Stimulated activated CD8-positive, alpha-beta memory T cell treated with anti-CD3 and anti-CD28 coated beads, Interleukin-4, amount 100 ng/mL, for 48 hours (primary cell): ENCODE measurements at regions not wholly inside any gene's neighbourhood (a gene's known extent, or its start where the extent isn't known, plus 50 kb on each side); places are given as distances from the start of the nearest gene placed in this dataset.

ENCODE experiments used
- DNase-seq: peaks from one replicate; pipeline ENCODE4 v3.0.0-alpha.2; 2020

DNA sequence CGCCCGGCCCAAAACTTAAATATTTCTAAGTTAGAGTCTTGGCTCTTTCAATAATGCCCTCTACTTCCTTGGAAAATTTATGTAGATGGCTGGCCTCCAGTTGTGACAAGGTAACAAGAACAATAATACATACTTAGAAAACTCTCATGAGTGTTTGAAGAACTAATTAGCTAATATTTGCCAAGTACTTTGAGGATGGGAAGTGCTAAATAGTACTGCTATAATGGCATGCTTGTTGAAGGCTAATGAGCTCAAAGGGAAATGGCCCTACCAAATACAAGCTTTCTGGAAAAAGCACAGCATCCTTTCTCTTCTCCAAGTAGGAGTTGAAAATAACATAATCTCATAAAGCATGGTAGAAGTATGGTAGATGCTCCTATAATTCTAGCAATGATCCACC lies 1022.2 kb upstream of the PIK3C3 start:
- no peak for DNase-seq

DNA sequence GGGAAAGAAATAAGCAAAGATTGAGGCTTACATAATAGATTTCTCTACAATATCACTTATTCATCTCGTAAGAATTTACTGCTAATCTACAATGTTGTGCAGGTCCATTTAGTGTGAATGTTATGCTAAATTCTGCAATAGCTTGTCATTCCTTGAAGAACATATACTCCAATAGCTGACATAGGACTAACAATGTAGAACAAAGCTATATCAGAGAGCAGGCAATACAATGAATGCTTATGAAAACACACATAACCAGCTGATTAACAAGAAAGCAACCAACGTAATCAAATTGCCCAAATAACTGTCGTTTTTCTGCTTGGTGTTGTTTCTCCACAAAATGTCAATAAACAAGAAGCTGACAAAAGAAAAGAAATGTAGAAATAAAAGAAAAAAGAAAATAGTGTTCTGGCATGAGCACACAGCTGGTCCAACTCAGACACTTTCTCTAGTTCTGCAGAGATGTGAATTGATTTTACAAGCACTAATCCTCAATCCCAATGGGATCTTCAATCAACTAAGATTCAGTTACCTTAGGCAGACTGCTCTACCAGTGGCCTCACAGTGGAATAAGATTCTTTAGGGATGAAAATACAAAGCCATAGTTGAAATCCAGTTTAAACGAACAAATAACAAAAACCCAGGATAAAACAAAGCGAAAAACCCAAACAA lies 1024.7 kb upstream of the PIK3C3 start:
- DNase-seq = no peak

DNA sequence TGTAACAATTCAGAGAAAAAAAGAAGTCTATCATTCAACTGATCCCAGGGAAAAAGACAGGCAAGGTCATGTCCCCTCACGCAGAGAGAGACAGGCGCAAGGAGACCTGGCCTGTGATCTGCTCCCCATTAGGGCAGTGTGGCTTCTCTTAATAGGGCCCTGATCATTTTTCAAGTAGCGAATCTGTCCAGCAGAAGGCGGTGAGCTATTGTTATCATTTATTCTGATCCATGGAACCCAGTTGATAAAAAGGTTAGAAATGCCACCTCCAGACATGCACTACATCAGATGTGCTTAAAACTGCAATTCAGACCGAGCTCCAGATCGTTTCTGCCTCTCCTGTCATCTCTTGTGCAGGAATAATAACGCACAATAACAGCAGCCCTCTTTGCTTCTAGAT lies 1025.6 kb upstream of the PIK3C3 start:
- no peak for DNase-seq

DNA sequence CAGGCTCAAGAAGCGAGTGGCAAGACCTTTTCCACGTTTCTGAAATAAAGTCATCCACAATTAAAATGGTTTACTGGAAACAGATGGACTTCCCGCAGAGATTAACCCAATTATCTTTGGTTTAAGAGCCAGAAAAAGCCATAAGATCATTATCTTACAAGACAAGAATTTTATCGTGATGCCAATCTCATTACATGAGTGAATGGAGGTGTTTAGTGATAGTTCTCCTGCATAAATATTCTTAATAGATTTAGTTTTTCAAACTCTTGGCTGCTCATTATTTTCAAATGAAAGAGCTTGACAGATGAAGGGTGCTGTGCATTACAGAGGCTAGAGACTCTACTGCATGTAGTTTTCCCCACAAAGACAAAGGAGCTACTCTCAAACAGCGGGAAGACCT lies 1028.4 kb upstream of the PIK3C3 start:
- DNase-seq = no peak

DNA sequence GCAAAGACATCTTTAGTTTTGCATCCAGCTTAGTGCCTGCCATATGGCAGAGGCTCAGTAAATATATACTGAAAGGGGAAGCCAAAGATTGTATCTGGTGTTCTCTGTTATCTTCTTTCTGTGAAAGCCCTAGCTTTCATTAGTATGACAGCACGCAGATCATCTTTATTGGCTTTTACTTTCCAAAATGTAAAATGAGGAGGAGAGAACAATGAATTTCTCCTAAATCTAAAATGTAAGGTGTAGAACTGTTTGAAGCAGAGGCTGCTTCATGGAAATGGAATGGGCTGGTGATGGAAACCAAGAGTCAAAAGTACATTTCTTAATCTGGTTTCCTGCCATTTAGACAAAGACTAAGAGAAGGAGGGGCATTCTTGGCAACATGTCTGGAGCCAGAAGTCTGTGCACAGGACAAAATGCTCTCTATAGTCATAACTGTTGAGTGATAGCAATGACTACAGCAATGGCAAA lies 1029.9 kb upstream of the PIK3C3 start:
- no peak for DNase-seq

DNA sequence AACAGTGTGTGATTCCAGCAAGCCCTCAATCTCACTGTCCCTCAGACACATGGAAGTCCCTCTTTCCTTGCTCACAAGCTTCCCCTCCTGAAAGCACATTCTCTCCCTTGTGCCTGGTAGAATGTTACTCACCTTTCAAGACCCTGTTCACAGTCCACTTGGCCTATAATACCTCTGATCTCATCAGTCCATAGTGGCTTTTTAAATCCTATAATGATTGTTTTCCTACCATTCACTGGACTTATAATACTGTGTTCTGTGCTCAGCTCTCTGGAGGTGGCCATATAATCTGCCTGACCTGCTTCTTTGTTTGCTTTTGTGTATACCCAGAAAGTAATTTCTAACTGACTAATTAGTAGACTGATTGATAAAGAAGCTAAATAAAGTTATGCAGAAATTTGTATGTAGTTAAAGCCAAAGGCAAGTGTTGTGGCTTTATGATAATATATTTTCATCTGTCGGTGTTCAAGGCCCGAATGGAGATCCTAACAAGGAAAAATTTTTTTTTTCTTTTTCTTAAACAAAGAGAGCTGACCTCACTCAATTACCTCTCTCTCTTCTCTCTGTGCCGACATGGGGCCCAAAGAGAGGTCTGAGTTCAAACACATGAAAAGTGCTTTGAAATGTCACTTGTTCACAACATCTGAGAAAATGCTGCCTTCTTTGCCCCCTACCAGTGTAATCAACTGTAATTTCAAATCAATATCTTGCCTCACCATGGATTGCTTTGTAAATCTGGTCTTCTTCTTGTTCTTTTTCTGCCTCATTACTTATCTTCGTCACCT lies 1033.0 kb upstream of the PIK3C3 start:
- no peak for DNase-seq

DNA sequence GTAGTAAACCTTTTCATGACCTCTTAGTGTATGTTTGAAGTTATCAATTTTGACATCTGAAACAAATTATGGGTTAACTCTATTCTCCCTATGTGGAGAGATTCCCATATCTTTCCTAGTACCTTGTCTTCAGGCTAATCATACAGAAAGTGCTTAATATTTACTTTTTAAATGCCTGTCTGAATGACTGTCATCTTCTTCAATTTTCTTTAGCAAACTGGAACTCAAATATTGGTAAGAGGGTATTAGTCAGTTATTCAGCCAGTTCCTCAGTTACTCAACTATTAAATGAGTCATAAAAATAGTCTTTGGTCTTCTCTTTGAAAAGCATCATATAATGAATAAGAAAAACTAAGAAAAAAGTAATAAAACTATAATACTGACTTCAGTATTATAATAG lies 1038.0 kb upstream of the PIK3C3 start:
- no peak for DNase-seq

DNA sequence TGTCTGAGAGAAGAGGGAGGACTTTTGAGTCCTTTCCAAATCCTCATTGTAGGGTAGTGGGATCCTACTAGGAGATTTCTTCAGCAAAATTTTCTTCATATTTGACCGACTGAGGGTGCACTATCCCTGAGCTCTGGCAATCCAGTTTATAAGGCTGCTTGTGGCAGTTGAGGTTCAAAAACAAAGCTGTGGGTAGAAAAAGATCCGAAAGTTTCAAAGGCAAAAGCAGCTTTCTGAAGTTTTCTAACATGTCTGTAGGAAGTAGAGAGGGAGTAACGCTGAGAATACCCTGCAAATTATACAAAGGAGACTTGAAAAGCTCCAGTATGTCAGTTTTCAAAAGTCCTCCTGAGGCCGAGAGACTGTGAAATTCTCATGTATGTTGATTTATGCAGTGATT lies 1039.3 kb upstream of the PIK3C3 start:
- DNase-seq = no peak

DNA sequence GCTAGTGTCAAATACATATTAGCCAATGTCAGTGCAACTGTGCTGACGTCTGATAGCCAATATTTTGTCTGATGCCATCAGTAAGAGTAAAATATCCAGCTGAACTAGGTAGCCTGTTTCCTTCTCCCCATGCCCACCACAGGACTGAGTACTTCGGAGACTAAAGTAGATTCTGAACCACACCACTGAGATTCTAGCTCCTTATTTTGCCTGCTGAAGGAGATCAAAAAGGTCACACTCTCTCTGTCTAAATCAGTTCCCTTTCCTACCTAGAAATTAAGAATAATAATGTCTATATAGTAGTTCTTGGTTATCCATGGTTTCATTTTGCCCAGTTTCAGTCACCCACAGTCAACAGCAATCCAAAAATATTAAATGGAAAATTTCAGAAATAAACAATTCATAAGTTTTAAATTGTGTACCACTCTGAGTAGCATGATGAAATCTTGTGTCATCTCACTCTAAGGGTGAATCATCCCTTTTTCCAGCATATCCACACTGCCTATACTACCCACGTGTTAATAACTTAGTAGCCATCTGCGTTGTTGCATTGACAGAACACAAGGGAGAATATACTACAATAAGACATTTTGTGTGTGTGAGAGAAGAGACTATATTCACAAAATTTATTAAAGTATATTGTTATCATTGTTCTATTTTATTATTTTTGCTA lies 1043.3 kb upstream of the PIK3C3 start:
- DNase-seq = no peak

DNA sequence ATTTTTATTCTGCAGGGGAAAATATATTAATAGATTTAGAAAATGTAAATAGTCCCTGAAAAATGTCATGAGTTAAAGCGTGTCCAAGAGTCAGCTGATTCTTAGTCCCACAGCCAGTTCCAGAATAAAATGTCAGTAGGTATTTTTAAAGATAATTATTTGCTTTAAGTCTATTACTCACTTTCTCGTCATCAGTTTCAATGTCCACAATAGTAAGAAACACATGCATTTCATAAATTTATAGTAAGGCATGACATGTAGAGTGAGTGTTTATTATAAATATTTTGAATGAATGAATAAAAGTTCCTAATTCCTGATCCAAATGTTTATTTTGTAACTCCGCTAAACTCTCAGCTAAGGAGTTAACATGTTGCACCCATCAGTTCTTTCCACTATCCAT lies 1044.0 kb upstream of the PIK3C3 start:
- DNase-seq = no peak

DNA sequence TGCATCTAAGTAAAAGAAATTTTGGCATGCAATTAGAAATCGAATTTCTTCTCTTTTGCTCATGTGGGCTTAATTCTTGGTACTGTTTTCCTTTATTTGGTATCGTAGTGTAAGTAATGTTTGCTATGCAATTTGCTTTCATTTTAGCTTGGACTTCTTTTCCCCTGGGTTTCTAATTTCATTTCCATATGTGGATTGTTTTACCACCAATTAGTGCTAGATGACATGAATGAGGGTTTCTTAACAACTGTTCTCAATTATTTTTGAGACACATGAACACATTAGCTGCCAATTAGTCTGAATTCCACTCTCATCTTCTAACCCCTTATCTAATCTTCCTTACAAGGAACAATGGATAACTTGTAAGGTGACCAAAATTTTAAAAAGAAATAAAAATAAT lies 1047.2 kb upstream of the PIK3C3 start:
- DNase-seq = no peak

DNA sequence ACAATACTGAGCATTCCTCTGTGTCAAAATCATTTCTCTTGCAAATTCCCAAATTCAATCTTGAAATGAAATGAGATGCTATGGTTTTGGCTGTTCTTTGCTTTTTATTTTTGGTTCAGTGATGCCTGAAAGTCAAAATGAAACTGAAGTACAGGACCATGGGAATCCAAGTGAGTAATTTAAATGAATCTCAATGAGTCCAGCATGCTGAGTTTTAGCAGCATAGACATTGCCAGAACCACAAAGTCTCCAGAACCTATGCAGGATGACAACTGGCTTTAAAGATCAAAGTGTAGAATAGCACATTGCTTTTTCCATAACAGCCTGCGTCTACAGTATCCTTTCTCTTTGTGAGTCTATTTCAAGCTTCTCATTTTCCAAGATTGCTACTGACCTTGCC lies 1050.7 kb upstream of the PIK3C3 start:
- DNase-seq = no peak

DNA sequence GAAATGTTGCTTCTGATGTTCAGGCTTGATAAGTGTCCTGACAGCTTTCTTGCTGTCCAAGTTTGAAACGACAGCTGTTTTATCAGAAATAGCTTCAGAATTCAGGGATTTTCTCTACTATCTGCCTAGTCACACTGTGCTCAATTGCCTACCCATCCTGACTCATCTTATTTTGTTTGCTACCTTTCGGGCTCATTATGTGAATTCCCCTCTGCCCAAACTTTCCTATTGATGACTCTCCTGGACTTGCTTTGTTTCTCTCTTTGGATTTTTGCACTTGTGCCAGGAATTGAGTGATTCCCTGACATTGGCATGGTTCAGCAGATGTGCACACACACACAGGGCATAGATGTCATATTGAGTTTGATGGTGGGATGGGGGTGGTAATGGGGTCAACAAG lies 1052.6 kb upstream of the PIK3C3 start:
- DNase-seq = no peak

DNA sequence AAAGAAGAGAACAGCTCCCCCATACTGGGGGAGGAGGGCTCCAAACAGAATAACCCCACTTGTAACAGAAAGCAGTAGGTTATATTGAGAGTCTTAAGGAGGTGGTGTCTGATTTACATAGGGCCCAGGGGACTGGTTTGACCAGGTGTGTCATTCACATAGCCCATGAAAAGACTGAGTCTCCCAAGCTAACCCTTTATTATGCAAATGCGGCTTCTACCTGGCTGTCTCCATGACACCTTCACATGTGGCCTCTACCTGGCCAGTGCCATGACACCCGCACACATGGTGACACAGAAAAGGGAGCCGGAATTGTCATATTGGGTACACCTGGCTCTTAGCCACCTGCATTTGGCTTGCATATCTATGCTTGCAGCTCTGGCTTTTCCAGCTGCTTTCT lies 1057.2 kb upstream of the PIK3C3 start:
- no peak for DNase-seq

DNA sequence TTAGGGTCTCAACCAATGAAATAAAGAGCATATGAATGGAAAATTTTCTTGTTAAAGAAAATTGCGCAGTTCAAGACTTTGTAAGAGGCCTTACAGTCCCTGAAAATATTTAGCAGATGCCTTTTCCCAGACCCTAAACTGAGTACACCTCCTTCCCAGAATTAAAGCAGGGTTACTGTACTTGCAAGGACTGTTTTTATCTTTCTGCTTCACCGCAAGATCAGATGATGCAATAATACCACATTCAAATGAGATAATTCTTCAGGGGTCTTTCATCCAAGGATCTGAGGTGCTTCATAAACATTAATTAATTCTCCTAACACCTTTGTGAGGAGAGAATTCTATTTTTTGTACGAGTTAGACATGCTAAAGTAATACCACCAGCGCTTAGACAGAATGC lies 1071.8 kb upstream of the PIK3C3 start:
- no peak for DNase-seq

DNA sequence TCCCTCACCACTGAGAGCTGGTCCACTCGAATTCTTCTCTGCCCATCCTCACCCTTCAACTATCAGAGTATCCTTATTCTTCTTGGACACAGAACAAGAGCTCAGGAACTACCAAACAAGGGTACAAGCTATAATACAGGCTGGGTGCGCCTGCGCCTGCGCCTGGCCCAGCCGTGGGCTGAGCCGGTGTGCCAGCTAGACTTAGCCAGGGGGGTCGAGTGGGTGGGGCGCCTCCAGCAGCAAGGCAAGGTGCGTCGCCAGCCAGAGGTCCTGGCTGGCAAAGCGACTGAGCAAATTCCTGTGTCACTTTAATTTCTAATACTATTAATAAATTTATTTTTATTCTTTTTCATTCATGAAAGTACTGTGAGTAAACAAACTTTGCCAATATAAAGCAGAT lies 1072.6 kb upstream of the PIK3C3 start:
- DNase-seq = no peak

DNA sequence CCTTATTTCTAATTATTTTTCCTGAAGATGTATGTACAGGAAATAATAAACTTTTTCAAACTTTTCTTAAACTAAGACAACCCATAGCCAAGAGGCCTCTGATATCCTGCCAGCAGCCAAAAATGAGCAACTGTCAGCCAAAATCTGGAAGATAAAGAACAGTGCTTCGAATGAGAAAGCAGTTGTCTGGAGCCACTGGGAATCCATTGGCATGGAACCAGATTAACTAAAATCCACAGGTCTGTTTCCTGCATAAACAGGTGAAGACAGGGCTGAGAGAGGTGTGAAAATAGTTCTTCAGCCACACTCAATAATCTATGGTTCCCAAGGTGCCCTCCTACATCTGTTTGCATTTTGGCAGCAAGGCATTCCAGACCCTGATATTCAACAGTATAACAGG lies 1076.7 kb upstream of the PIK3C3 start:
- no peak for DNase-seq

DNA sequence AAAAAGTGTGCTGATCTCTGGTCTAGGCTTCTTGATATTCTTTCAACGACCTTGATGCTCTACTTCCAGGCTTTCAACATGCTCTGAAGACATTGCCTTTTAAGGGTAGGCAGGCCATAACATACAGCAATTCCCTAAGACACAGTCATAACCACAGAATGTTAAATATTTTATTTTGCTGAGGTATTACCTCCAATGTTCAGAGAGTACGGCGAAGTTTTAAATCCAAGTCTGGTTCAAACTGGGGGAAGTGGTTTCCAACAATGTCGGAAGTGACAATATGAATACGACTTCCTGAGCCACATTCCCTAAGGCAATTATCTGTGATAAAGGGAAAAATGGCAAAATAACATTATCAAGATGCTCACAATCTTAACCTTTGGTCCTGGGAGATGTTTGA lies 1077.9 kb upstream of the PIK3C3 start:
- DNase-seq = no peak

DNA sequence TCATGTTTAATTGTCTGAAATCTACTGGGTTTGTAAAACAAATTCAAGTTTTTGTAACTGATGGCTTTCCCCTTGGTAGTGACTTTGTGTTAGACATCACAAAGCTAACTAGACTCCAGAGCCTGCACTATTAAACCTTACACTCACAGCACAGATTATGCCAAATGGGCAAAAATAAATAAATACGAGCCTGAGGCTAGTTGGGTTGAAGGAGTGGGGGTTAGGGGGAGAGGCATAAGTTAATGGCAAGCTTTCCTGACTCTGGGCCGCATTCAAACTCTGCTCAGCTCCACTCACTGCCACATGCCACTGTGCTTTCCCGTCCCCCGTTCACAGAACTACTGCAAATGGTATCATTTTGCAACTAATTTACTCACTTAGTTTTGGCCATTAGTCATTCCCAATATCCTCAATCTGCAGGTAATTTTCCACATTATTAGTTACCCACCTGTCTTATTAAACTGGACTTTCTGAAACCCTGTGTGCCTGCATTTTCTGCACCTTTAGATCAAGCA lies 1079.9 kb upstream of the PIK3C3 start:
- DNase-seq = no peak

DNA sequence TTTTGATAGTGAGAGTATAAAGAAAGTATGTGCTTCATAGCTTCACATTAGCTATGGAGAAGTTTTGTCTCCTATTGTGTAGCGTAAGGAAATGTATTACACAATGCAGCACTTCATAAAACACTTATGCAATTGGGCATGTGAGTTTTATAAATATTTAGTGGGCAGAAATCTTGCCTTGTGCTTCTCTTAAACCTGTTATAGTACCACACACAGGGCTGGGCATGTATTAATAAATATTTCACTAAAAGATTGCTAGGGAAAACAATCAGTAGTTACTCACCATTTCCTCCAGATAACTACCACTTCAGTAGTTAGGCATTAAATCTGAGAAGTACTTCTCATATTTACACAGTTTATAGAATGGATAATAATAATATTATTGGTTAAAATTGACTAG lies 1080.8 kb upstream of the PIK3C3 start:
- DNase-seq = no peak

DNA sequence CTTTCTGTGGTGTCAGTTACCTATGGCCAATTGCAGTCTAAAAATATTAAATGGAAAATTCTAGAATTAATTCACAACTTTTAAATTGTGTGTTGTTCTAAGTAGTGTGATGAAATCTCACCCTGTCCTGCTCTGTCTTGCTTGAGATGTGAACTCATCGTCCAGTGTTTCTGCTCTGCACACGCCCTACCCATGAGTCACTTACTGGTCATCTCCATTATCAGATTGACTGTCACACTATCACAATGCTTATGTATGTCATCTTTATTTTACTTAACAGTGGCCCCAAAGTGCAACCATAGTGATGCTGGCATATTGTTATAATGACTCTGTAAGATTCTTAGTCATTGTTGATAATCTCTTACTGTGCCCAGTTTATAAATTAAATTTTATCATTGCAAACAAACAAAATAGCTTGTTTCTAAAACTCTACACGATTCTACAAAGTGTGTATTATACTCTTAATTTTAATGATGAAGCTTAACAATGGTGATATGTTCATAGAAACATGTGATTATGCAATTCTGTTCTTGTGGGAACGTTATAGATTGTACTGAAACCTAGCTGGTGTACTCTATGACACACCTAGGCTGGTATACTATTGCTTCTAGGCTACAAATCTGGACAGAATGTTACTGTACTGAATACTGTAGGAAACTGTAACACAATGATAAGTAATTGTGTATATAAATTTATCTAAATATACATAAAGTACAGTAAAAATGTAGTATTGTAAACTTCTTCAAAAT lies 1086.8 kb upstream of the PIK3C3 start:
- DNase-seq = no peak

DNA sequence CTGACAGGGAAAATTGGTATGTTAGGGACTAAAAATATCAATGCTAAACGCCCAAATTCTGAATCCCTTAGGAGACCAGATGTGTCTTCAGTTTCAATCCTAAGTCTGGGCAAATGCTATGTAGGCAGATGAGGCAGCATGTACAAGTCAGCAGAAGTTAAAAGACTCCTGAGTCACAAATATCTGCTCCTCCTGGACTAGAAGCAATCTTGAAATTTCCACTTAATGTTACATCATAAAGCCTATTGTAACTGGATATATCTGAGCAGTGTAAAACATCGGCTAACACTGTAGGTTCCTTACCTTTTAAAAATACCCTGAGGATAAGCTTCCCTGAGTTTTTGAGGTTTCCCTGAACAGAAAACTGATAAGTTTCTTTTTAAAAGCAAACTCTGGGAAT lies 1087.6 kb upstream of the PIK3C3 start:
- DNase-seq = no peak

DNA sequence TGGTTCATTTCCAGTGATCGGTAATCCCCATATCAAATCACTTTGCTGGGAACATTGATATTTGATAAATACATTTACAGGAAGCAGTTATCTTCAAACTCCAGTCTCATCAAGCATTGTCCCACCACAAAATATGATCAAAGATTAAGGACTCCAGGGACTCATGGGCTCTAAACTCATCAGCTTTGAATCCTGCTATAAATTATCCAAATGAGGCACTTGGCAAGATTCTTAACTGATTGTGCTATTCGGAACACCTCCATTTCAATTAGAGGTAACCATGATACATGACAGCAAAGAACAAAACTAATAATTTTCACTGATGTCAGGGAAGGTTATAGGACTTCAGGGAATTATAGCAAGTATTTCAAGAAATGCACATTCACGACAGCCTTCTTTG lies 1088.1 kb upstream of the PIK3C3 start:
- no peak for DNase-seq
